ENCODE measurements at regions not wholly inside any gene's neighbourhood (a gene's known extent, or its start where the extent isn't known, plus 50 kb on each side); places are given as distances from the start of the nearest gene placed in this dataset.

DNA sequence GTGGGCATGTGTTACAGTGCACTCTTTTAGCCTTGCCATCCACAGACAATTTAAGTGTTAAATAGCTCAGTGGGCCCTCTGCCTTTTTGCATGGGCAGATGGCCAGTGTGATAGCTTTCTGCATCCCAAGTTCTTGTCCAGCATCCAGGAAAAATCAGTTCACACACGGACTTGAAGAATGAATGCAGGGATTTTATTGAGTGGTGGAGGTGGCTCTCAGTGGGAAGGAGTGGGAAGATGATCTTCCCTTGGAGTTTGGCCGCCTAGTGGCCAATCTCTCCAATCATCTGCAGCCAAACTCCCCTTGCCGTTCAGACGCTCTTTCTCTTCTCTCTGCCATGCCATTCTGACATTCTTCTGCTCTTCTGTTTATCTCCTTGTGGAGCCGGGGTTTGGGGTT is 322.4 kb upstream of the GRAMD2B start:
- Mint-ChIP-seq H3K27ac (no peak overlapping the region), H3K4me1 (ENCODE audit: low read depth) (no peaks in the 10 kb centered on the region), H3K27me3 (ENCODE audit: insufficient read depth) (no peaks in the 10 kb centered on the region), H3K36me3 (ENCODE audit: low read depth) (no peaks in the 10 kb centered on the region), H3K4me3 (no peak overlapping the region), H3K9me3 (peaks cover 23% of the 10 kb centered on the region)
- no peak for DNase-seq
- TF ChIP-seq, protein P1, sequence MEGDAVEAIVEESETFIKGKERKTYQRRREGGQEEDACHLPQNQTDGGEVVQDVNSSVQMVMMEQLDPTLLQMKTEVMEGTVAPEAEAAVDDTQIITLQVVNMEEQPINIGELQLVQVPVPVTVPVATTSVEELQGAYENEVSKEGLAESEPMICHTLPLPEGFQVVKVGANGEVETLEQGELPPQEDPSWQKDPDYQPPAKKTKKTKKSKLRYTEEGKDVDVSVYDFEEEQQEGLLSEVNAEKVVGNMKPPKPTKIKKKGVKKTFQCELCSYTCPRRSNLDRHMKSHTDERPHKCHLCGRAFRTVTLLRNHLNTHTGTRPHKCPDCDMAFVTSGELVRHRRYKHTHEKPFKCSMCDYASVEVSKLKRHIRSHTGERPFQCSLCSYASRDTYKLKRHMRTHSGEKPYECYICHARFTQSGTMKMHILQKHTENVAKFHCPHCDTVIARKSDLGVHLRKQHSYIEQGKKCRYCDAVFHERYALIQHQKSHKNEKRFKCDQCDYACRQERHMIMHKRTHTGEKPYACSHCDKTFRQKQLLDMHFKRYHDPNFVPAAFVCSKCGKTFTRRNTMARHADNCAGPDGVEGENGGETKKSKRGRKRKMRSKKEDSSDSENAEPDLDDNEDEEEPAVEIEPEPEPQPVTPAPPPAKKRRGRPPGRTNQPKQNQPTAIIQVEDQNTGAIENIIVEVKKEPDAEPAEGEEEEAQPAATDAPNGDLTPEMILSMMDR (IDR thresholded peaks at IDR 0.05), result peak; percentile 57

DNA sequence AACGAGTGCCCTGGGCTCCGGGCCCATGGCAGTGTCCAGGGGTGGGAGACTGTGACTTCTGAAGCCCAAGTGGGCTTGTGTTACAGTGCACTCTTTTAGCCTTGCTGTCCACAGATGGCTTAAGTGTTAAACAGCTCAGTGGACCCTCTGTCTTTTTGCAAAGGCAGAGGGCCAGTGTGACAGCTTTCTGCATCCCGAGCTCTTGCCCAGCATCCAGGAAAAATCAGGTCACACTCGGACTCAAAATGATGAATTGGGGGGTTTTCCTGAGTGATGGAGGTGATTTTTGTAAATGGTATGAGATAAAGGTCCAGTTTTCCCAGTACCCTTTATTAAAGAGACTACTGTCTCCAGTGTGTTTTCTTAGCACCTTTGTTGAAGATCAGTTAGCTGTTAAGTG is 321.3 kb upstream of the GRAMD2B start:
- Mint-ChIP-seq H3K4me1 (ENCODE audit: low read depth) (no peaks in the 10 kb centered on the region), H3K9me3 (peaks cover 19% of the 10 kb centered on the region), H3K27ac (no peak overlapping the region), H3K4me3 (no peak overlapping the region), H3K27me3 (ENCODE audit: insufficient read depth) (no peaks in the 10 kb centered on the region), H3K36me3 (ENCODE audit: low read depth) (no peaks in the 10 kb centered on the region)
- TF ChIP-seq, protein P1 (IDR thresholded peaks at IDR 0.05), result no peak
- no peak for DNase-seq

DNA sequence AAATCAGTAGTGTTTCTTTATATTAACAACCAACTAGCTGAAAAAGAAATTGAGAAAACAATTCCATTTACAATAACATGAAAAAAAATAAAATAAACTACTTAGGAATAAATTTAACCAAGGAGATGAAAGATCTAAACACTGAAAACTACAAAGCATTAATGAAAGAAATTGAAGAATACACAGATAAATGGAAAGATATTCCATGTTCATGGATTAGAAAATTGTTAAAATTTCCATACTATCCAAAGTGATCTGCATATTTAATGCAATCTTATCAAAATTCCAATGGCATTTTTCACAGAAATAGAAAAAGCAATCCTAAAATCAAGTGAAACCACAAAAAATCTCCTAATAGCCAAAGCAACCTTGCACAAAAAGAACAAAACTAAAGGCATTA is 320.2 kb upstream of the GRAMD2B start:
- Mint-ChIP-seq H3K27ac (no peak overlapping the region), H3K9me3 (peaks cover 10% of the 10 kb centered on the region), H3K4me1 (ENCODE audit: low read depth) (no peaks in the 10 kb centered on the region), H3K27me3 (ENCODE audit: insufficient read depth) (no peaks in the 10 kb centered on the region), H3K36me3 (ENCODE audit: low read depth) (no peaks in the 10 kb centered on the region), H3K4me3 (no peak overlapping the region)
- DNase-seq, result no peak
- TF ChIP-seq, protein P1 (IDR thresholded peaks at IDR 0.05), result no peak

DNA sequence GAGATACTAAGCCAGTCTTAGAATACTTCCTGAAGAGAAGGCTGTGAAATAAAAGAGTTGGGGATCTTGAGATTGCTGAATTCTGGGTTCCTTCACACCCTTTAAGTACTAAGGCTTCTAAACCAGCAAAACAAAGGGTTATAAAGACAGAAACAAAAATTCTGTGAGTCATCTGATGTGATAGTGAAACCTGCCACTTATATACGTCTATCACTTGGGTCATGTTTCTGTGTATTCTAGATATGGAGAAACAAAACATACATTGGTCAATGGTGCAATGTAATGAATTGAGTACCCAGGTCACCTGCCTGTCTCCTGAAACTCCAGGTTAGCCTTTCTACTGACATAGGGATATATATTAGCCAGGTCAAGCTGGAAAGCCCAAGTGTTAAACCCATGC is 319.3 kb upstream of the GRAMD2B start:
- TF ChIP-seq, protein P1 (IDR thresholded peaks at IDR 0.05), result no peak
- no peak for DNase-seq
- no peak overlapping the region for H3K27ac Mint-ChIP-seq
- no peak overlapping the region for H3K4me3 Mint-ChIP-seq
- peaks cover 5% of the 10 kb centered on the region for H3K9me3 Mint-ChIP-seq
- no peaks in the 10 kb centered on the region for H3K36me3 Mint-ChIP-seq (ENCODE audit: low read depth)
- H3K4me1 Mint-ChIP-seq (ENCODE audit: low read depth), result no peaks in the 10 kb centered on the region
- no peaks in the 10 kb centered on the region for H3K27me3 Mint-ChIP-seq (ENCODE audit: insufficient read depth)

DNA sequence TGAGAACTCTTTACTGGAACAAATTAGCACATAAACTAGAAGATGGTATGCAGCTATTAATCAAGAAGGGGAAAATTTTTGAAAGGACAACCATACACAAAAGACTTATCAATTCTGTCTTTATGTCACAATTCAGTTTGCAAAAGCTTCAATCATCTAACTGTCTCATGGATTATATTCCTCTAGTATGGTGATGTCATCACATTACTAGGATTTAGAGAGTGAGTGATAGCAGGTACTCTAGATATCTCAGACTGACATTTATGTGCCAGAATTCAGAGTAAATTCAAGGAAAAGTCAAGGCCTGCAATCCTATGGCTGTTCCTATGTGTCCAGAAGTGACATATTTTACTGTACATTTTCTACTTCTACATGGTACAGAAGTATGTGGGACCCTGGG is 318.9 kb upstream of the GRAMD2B start:
- H3K27ac Mint-ChIP-seq, result no peak overlapping the region
- no peaks in the 10 kb centered on the region for H3K27me3 Mint-ChIP-seq (ENCODE audit: insufficient read depth)
- peaks cover 5% of the 10 kb centered on the region for H3K9me3 Mint-ChIP-seq
- TF ChIP-seq, protein P1 (IDR thresholded peaks at IDR 0.05), result no peak
- DNase-seq, result no peak
- H3K4me3 Mint-ChIP-seq, result no peak overlapping the region
- H3K36me3 Mint-ChIP-seq (ENCODE audit: low read depth), result no peaks in the 10 kb centered on the region
- no peaks in the 10 kb centered on the region for H3K4me1 Mint-ChIP-seq (ENCODE audit: low read depth)

- no peak for DNase-seq
- Mint-ChIP-seq H3K27me3 (ENCODE audit: insufficient read depth) (no peaks in the 10 kb centered on the region), H3K36me3 (ENCODE audit: low read depth) (no peaks in the 10 kb centered on the region), H3K9me3 (peaks cover 5% of the 10 kb centered on the region), H3K4me1 (ENCODE audit: low read depth) (no peaks in the 10 kb centered on the region), H3K4me3 (no peak overlapping the region), H3K27ac (no peak overlapping the region)
- TF ChIP-seq, protein P1 (IDR thresholded peaks at IDR 0.05), result no peak
Observed at GRCh38 chr5:126104951-126105350, 318.3 kb upstream of the GRAMD2B start.

Data from HFFc6 (cell line).